Sigmoid colon (tissue), 6 donors: ENCODE measurements at regions not wholly inside any gene's neighbourhood (a gene's known extent, or its start where the extent isn't known, plus 50 kb on each side); places are given as distances from the start of the nearest gene placed in this dataset.

Experiments used
- DNase-seq: peaks from one replicate; pipeline ENCODE4 v3.0.0-alpha.2; 2019
- H3K27ac ChIP-seq, 4 donors: fragments of 200-600 bp; sonication (generic); one replicate each; pipeline ENCODE4 v1.5.1; 2016 to 2019; ENCODE audit warnings: mild to moderate bottlenecking in 1 of 4
- H3K27me3 ChIP-seq, 3 donors: fragments of 200-600 bp; sonication (generic); one replicate each; pipeline ENCODE4 v1.5.1; 2019; ENCODE audit warnings: mild to moderate bottlenecking in 1 of 3
- H3K36me3 ChIP-seq, 4 donors: fragments of 200-600 bp; sonication (generic); one replicate each; pipeline ENCODE4 v1.5.1; 2016 to 2019
- H3K4me1 ChIP-seq, 4 donors: fragments of 200-600 bp; sonication (generic); one replicate each; pipeline ENCODE4 v1.5.1; 2017 to 2019
- H3K4me3 ChIP-seq, 4 donors: fragments of 200-600 bp; sonication (generic); one replicate each; pipeline ENCODE4 v1.5.1; 2017 to 2019; ENCODE audit warnings: mild to moderate bottlenecking in 2 of 4, moderate library complexity in 1 of 4
- H3K9me3 ChIP-seq, 4 donors: fragments of 200-600 bp in 3 of 4; sonication (generic) in 3 of 4; one replicate each; pipeline versions ENCODE4 v1.5.1 to v1.6.1; 2013 to 2019
- EP300 ChIP-seq, 4 donors: sonication (generic); formaldehyde crosslinking; IDR thresholded peaks; one replicate each; pipeline ENCODE4 v1.6.1; 2017; ENCODE audit warnings: antibody characterized with exemption in 4 of 4
- POLR2A ChIP-seq, 2 donors: fragments of 450-650 bp; IDR thresholded peaks; one replicate each; pipeline ENCODE4 v1.6.1; 2016; ENCODE audit warnings: antibody characterized with exemption in 2 of 2, mild to moderate bottlenecking in 2 of 2, moderate library complexity in 2 of 2
- POLR2AphosphoS5 ChIP-seq, 4 donors: sonication (generic); formaldehyde crosslinking; IDR thresholded peaks; one replicate each; pipeline ENCODE4 v1.6.1; 2017; ENCODE audit warnings: antibody characterized with exemption in 4 of 4
- WGBS, 2 donors: extraction: QIAGEN DNeasy Blood & Tissue Kit; methylation state at CpG; one replicate each; pipeline ENCODE4 v1.1.7; 2013; 5-methylcytosine and 5-hydroxymethylcytosine counted together
- intact Hi-C: fragments of 100-400 bp; cut with DNase I; formaldehyde crosslinking; loops from one replicate; pipeline ENCODE4 v1.15.1; 2023
- TF ChIP-seq, protein P1 (sequence below), 4 experiments: fragments of 450-650 bp in 3 of 4; fragments of 200-600 bp in 1 of 4; IDR thresholded peaks; one replicate each; pipeline ENCODE4 v1.5.1; 2016 to 2019; ENCODE audit warnings: antibody characterized with exemption in 4 of 4, mild to moderate bottlenecking in 3 of 4, moderate library complexity in 2 of 4
- donor health status: healthy with polysubstance abuse.
- donor health status: healthy.

DNA sequence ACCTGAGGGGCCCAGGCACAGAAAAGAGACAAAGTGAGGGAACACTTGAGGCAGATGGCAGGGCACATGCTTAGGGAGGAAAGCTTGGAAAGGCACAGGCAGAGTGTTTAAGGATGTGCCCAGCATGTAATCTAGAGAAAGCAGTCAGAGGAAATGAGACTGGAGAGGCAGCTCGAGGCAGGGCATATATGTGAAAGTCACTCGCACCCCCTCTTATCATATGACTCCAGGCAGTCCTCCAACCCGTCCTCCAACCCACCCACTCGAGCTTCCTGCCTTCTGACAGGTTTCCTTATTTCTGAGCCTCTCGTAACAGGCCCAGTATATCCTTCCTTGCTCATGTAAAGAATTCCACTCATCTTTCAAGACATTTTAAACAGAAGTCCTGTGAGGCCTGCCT lies 294.0 kb downstream of the SOX2 start:
- Histone ChIP-seq H3K4me3 (no peak overlapping the region), H3K4me1 (no peaks in the 10 kb centered on the region), H3K27me3 (no peaks in the 10 kb centered on the region), H3K27ac (no peak overlapping the region), H3K36me3 (no peaks in the 10 kb centered on the region), H3K9me3 (peaks cover 0 to 4% (median 0%) of the 10 kb centered on the region in 4 donors)
- intact Hi-C loops, result no loop called here
- no peak for DNase-seq
- 28 to 49% methylated on average over 5 of the region's 5 CpGs for WGBS, 2 donors
- TF ChIP-seq POLR2A (IDR thresholded peaks at IDR 0.05), result no peak
- no peak for TF ChIP-seq EP300 (IDR thresholded peaks at IDR 0.05)
- TF ChIP-seq, protein P1, sequence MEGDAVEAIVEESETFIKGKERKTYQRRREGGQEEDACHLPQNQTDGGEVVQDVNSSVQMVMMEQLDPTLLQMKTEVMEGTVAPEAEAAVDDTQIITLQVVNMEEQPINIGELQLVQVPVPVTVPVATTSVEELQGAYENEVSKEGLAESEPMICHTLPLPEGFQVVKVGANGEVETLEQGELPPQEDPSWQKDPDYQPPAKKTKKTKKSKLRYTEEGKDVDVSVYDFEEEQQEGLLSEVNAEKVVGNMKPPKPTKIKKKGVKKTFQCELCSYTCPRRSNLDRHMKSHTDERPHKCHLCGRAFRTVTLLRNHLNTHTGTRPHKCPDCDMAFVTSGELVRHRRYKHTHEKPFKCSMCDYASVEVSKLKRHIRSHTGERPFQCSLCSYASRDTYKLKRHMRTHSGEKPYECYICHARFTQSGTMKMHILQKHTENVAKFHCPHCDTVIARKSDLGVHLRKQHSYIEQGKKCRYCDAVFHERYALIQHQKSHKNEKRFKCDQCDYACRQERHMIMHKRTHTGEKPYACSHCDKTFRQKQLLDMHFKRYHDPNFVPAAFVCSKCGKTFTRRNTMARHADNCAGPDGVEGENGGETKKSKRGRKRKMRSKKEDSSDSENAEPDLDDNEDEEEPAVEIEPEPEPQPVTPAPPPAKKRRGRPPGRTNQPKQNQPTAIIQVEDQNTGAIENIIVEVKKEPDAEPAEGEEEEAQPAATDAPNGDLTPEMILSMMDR (IDR thresholded peaks at IDR 0.05), result no peak
- TF ChIP-seq POLR2AphosphoS5 (IDR thresholded peaks at IDR 0.05), result no peak

DNA sequence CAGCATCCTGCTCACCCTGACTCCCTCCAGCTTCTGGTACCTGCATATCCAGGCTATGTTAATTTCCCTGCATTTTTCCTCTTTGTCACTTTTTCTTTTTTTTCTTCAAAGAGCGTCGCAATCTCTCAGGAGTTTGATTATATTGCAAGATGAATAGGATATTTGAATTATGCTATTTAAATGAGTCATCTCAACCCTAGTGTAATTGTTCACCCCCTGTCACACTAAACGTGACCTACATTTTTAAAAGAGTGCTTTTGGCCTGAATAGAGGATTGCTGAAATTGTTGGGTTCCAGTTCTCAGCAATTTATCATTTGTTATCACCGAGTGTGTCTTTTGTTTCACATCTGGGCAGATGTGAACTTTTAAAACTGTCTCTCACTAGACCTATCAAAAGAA lies 294.7 kb downstream of the SOX2 start:
- Histone ChIP-seq H3K4me3 (no peak overlapping the region), H3K9me3 (peaks cover 0 to 4% (median 0%) of the 10 kb centered on the region in 4 donors), H3K36me3 (no peaks in the 10 kb centered on the region), H3K27me3 (no peaks in the 10 kb centered on the region), H3K4me1 (no peaks in the 10 kb centered on the region), H3K27ac (no peak overlapping the region)
- 68 to 76% methylated on average over 4 of the region's 4 CpGs for WGBS, 2 donors
- TF ChIP-seq POLR2AphosphoS5 (IDR thresholded peaks at IDR 0.05) (no peak), EP300 (IDR thresholded peaks at IDR 0.05) (no peak), POLR2A (IDR thresholded peaks at IDR 0.05) (no peak)
- TF ChIP-seq, protein P1 (IDR thresholded peaks at IDR 0.05), result no peak
- intact Hi-C loops, result no loop called here
- no peak for DNase-seq

DNA sequence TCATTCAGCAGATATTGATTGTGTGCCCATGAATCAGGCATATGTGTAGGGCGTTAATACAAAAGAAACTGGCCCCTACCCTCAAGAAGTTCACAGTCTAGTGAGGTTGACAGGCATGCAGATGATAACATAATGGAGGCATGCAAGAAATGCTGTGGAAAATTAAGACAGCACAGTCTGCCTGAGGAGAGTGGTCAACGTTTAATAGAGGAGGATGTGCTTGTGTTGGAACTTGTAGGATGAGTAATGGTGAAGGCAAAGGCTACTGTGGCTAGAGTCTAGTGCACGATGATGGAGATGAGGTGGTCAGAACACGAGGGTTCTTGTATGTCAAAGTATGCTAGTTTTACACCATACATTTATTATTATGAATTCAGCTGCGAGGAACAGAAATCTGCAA lies 295.7 kb downstream of the SOX2 start:
- H3K4me1 ChIP-seq, result no peaks in the 10 kb centered on the region
- intact Hi-C loops, result no loop called here
- 77 to 86% methylated on average over 5 of the region's 5 CpGs for WGBS, 2 donors
- no peaks in the 10 kb centered on the region for H3K27me3 ChIP-seq
- no peaks in the 10 kb centered on the region for H3K36me3 ChIP-seq
- H3K4me3 ChIP-seq, result no peak overlapping the region
- DNase-seq, result no peak
- TF ChIP-seq EP300 (IDR thresholded peaks at IDR 0.05), result no peak
- peaks cover 0 to 4% (median 0%) of the 10 kb centered on the region in 4 donors for H3K9me3 ChIP-seq
- no peak overlapping the region for H3K27ac ChIP-seq

DNA sequence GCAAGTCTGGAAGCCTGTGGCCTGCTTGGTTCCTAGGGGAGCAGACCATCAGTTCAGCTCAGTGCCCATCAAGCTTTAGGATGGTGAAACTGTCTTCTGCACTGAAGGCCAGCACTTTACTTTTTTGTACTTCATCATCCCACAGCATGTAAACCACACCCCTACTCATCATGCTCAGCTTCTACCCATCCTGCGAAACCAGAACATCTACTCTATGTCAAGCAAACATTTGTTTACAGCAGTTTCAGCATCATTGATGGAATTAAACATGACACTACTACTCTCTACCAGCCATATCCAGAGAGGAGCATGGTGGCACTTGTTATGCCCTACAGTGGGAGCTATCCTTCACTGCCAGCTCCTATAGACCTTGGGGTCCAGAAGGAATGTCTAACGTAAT lies 306.6 kb downstream of the SOX2 start:
- Histone ChIP-seq H3K9me3 (no peaks in the 10 kb centered on the region), H3K4me3 (no peak overlapping the region), H3K4me1 (no peaks in the 10 kb centered on the region), H3K27ac (no peak overlapping the region), H3K36me3 (no peaks in the 10 kb centered on the region), H3K27me3 (no peaks in the 10 kb centered on the region)
- intact Hi-C loops, result no loop called here
- TF ChIP-seq, protein P1 (IDR thresholded peaks at IDR 0.05), result no peak
- TF ChIP-seq EP300 (IDR thresholded peaks at IDR 0.05), result no peak
- TF ChIP-seq POLR2A (IDR thresholded peaks at IDR 0.05), result no peak
- no peak for TF ChIP-seq POLR2AphosphoS5 (IDR thresholded peaks at IDR 0.05)
- 88% methylated on average over 2 of the region's 2 CpGs for WGBS, 2 donors
- no peak for DNase-seq

DNA sequence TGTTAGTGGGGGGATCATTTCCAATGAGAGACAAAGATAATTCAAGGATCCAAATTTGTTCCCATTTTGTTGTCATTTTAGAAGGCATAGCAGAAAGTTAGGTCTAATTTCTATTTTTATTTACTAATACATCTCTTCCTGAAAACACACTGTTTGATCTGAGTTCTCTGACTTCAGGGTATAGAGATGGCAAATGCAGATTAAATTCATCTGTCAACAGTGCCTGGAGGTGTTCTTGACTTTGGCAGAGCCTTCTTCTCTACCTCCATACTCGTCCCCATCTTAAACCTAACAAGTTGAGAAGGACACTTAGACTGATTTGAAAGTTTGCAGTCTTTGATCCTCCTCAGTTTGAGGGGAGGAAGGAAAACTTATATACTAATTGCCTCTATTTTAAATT lies 308.2 kb downstream of the SOX2 start:
- no peak for DNase-seq
- Histone ChIP-seq H3K9me3 (no peaks in the 10 kb centered on the region), H3K4me3 (no peak overlapping the region), H3K27ac (no peak overlapping the region), H3K27me3 (no peaks in the 10 kb centered on the region), H3K36me3 (no peaks in the 10 kb centered on the region), H3K4me1 (no peaks in the 10 kb centered on the region)
- WGBS, 2 donors, result 36 to 71% methylated on average over 1 of the region's 1 CpG
- intact Hi-C loops, result no loop called here
- no peak for TF ChIP-seq POLR2AphosphoS5 (IDR thresholded peaks at IDR 0.05)
- no peak for TF ChIP-seq EP300 (IDR thresholded peaks at IDR 0.05)
- TF ChIP-seq, protein P1 (IDR thresholded peaks at IDR 0.05), result no peak
- no peak for TF ChIP-seq POLR2A (IDR thresholded peaks at IDR 0.05)
